GM13977 (cell line): ENCODE measurements at regions not wholly inside any gene's neighbourhood (a gene's known extent, or its start where the extent isn't known, plus 50 kb on each side); places are given as distances from the start of the nearest gene placed in this dataset.

Source experiments
- DNase-seq: peaks from one replicate; pipeline ENCODE4 v3.0.0; 2012; ENCODE audit warnings: low spot score
- CTCF ChIP-seq: IDR thresholded peaks from 2 replicates; pipeline ENCODE4 v1.5.1; 2012; ENCODE audit warnings: mild to moderate bottlenecking, control low read depth; ENCODE audit not compliant: insufficient read depth; ENCODE audit errors: extremely low read depth, missing control alignments
- in situ Hi-C: fragments of 300-500 bp; cut with MboI; formaldehyde crosslinking; loops from one replicate; pipeline ENCODE4 v1.12.0; 2022; ENCODE audit warnings: low sequenced_read_pairs, low pct_unique_long_range_greater_than_20kb, mixed read lengths, inconsistent platforms; ENCODE audit not compliant: unreplicated experiment

- TF ChIP-seq CTCF, result no peak
- no peak for DNase-seq
- in situ Hi-C loops, result no loop called here
Measured at GRCh38 chr2:2839782-2840531, 508.9 kb upstream of the MYT1L start.

GRCh38 chr2:2839393-2839781, 508.3 kb upstream of the MYT1L start:
- DNase-seq, result no peak
- no peak for TF ChIP-seq CTCF

GRCh38 chr2:2838548-2838845, 507.4 kb upstream of the MYT1L start:
- no peak for DNase-seq
- TF ChIP-seq CTCF, result no peak
- in situ Hi-C loops, result no loop called here

More at GRCh38 chr2:2839393-2839781, 508.3 kb upstream of the MYT1L start:
- in situ Hi-C loops, result no loop called here

- no peak for TF ChIP-seq CTCF
- no peak for DNase-seq
- in situ Hi-C loops, result no loop called here
Measured at GRCh38 chr2:2837746-2838547, 506.9 kb upstream of the MYT1L start.

GRCh38 chr2:2836343-2837070, 505.4 kb upstream of the MYT1L start:
- no peak for TF ChIP-seq CTCF
- in situ Hi-C loops, result no loop called here
- DNase-seq, result no peak

DNA sequence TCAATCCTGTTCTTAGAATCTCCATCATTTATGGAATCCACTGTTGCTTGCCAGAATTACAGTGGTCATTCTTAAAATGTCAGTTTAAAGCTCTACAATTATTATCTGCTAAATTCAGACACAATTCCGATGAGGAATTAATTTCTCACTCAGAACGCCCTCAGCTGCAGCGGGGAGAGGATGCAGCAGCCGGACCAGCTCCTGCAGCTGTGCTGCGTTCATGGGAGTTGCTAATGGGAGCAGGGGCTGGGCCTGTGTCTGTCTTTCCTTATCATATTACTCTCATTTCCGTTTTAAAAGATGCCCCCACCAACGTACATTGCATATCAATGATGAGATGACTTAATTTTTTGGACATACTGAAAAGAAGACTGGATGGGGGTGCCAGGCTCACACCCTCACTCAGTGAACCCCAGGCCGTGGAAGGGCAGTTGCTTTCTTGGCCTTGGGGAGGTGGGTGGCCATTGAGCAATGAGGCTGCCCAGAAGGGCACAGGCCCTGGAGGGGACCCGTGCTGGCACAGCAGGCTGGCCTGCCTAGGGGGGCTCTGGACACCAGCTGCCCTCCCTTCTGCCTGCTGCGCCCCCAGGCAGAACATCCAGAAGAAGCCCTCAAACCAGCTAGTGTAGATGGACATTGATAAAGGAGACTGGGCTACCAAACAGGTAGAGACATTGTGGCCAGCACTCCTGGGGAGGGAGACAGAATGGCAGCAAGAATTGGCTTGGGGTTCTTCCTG, 503.6 kb upstream of the MYT1L start:
- no peak for DNase-seq
- in situ Hi-C loops, result no loop called here
- TF ChIP-seq CTCF, result no peak
